ENCODE measurements at regions not wholly inside any gene's neighbourhood (a gene's known extent, or its start where the extent isn't known, plus 50 kb on each side); places are given as distances from the start of the nearest gene placed in this dataset.

GRCh38 chr1:168454211-168454815 lies 89.5 kb downstream of the XCL2 start:
- DNase-seq: no peak

- DNase-seq: no peak
These were observed 90.7 kb downstream of the XCL2 start for GRCh38 chr1:168453056-168453455.

GRCh38 chr1:168452329-168452728 lies 91.5 kb downstream of the XCL2 start:
- no peak for DNase-seq

GRCh38 chr1:168447871-168448270 lies 95.9 kb downstream of the XCL2 start:
- no peak for DNase-seq

GRCh38 chr1:168446081-168446480 lies 97.7 kb downstream of the XCL2 start:
- DNase-seq: no peak

- DNase-seq: no peak
These were observed 99.9 kb downstream of the XCL2 start for GRCh38 chr1:168443899-168444298.

GRCh38 chr1:168443356-168443755 lies 100.4 kb downstream of the XCL2 start:
- DNase-seq: no peak

GRCh38 chr1:168442931-168443330 lies 100.9 kb downstream of the XCL2 start:
- no peak for DNase-seq

GRCh38 chr1:168441745-168442144 lies 102.1 kb downstream of the XCL2 start:
- no peak for DNase-seq

- DNase-seq: peak; percentile 64
These were observed 104.1 kb downstream of the XCL2 start for GRCh38 chr1:168439456-168440375.

- DNase-seq: no peak
These were observed 105.2 kb downstream of the XCL2 start for GRCh38 chr1:168438626-168439025.

GRCh38 chr1:168437821-168438220 lies 106.0 kb downstream of the XCL2 start:
- no peak for DNase-seq

- no peak for DNase-seq
These were observed 108.4 kb downstream of the XCL2 start for GRCh38 chr1:168435439-168435838.

- DNase-seq: no peak
These were observed 110.6 kb downstream of the XCL2 start for GRCh38 chr1:168433238-168433637.

- DNase-seq: no peak
These were observed 111.9 kb downstream of the XCL2 start for GRCh38 chr1:168431882-168432281.

- no peak for DNase-seq
These were observed 113.5 kb downstream of the XCL2 start for GRCh38 chr1:168430321-168430720.

- DNase-seq: no peak
These were observed 115.6 kb downstream of the XCL2 start for GRCh38 chr1:168428063-168428731.

GRCh38 chr1:168427051-168427450 lies 116.7 kb downstream of the XCL2 start:
- no peak for DNase-seq

- no peak for DNase-seq
These were observed 119.5 kb downstream of the XCL2 start for GRCh38 chr1:168424281-168424680.

GRCh38 chr1:168422203-168422847 lies 121.5 kb downstream of the XCL2 start:
- no peak for DNase-seq

- DNase-seq: no peak
These were observed 122.3 kb downstream of the XCL2 start for GRCh38 chr1:168421399-168422004.

GRCh38 chr1:168420177-168420576 lies 123.6 kb downstream of the XCL2 start:
- DNase-seq: no peak

- no peak for DNase-seq
These were observed 124.1 kb downstream of the XCL2 start for GRCh38 chr1:168419736-168420135.

Measured in NK-92 treated with Interleukin-12 subunit alpha and Interleukin-12 subunit beta, amount 100 ng/mL, for 24 hours (cell line).